Hematopoietic multipotent progenitor cell treated with erythropoietin and hydrocortisone succinate and interleukin-3 and kit ligand, for 17 days (in vitro differentiated cells): ENCODE measurements at regions not wholly inside any gene's neighbourhood (a gene's known extent, or its start where the extent isn't known, plus 50 kb on each side); places are given as distances from the start of the nearest gene placed in this dataset.
"Not testable (repeated sequence)": the region's sequence is repeated elsewhere in the genome, so short reads cannot be mapped to it uniquely, and the experiment has no call there.

Experiments used
- DNase-seq: peaks from one replicate; pipeline ENCODE4 v3.0.0-alpha.2; 2015; ENCODE audit warnings: low spot score

GRCh38 chr10:107516349-107516748 is 351.8 kb upstream of the SORCS1 start:
- DNase-seq = no peak

- not testable (repeated sequence) for DNase-seq
These were observed 339.5 kb upstream of the SORCS1 start for GRCh38 chr10:107504011-107504410.

DNA sequence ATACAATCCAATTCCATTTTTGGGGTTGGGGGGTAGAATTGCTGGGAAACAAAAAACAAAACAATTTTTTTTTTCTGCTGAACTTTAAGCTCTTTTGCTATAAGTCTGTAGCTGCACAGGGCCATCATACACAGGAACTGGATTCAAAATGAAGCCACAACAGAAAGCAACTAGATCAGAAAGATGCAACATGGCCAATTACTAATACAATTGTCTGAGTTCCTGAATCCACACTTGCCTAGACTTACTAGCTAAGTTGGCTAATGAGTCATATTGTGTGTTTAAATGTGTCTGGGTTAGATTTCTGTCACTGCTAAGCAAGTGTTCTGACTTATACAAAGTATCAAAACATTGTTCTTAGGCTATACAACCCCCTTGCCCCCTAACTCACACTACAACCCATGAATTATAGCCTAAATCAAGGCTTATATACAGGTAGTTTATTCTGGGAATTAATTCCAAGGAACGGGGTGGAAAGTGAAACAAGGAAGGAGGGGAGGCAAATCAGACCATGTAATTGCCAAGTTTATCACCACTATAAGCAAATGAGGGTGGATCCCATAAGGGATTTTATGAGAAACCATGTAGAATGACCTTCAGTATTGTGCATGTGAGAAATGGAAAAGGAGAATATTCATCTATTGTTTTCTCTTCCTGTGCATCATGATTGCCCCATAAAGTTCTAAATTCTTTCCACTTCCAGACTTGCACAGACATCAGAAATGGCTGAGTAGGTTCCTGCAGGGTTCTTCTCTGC is 337.9 kb upstream of the SORCS1 start:
- DNase-seq = no peak

DNA sequence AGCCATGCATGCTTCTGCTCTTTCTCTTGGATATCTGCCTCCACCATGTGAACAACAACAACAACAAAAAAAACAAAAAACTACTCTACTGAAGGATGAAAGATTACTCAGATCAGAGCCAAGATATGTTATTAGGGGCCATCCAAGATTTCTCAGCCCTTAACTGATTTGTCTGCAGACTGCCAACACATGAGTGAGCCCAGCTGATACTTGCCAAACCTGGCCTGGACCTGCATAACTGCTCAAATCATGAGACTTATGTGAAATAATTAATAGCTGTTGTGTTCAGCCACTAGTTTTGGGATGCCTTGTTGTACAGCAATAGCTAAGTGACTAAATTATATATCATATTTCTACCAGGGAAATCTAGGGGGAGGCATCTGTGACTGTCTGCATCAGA is 334.5 kb upstream of the SORCS1 start:
- no peak for DNase-seq

DNA sequence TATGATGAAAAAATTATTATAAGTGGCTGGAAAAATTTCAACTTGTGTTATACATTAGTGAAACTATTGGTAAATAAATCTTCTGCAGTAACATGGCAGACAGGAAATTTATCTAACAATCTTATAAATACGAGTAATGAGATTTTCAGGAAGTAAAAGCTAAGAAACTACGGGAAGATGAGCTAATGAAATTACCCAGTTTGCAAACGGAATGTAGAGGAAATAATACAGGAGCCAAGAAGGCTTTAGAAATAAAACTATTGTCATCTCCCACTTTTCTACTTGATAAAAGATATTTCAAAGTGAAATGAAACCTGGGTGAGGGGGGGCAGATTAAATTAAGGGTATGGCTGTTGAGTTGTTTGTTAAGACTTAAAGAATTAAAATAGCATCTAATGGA is 332.5 kb upstream of the SORCS1 start:
- DNase-seq = no peak

GRCh38 chr10:107496594-107496993 is 332.1 kb upstream of the SORCS1 start:
- DNase-seq = no peak

DNA sequence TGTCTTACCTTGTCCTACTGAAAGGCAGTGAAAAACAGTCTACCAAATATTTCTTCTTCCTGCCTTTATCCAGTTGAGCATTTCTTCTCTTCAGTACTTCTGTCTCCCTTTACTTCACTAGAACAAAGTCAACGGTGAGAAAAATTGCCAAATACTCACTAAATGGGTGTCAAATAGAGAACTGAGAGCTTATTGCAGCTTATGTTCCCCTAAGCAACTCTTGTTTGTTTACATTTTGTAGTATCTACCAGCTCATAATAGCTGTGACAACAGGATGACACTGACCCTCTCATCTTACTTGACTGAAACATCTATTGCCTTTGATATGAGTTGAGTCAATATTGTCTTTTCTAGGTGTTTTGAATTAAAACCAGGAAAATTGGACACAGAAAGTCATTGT is 327.9 kb upstream of the SORCS1 start:
- no peak for DNase-seq

- no peak for DNase-seq
These were observed 325.9 kb upstream of the SORCS1 start for GRCh38 chr10:107490389-107490788.

DNA sequence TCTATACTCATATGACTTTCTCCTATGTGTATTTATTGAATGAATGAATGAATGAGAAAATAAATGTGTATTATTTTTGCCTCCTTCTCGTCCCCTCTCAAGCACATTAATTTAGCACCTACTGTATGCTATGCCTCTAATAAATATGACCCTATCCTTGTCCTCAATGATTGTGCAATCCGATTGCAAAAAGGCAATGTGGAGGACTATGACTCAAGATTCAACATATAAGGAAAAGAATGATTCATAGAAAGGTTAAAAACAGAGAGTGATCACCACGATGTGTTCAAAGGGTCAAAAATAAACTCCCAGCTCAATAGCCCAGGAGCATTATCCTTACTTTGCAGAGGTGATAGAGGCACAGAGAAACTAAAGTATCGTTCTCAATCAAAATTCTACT is 322.8 kb upstream of the SORCS1 start:
- DNase-seq = no peak

DNA sequence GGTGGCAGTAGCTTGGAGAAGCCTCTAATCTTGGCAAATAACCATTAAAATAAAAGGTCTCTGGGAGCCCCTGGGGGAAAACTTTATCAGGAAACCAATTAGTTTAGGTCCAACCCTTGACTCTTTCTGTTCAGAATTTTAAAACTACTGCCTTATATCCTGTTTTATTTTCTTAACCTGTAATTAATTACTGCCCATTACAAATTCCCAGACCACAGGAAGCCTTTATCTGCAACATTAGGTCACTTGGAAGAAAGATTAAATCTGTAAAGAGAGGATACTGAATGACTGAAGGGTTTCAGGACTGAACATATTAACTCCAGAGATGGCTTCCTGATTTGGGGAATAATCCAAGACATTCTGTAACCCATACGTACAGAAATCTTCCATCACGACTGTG is 320.5 kb upstream of the SORCS1 start:
- DNase-seq = no peak

DNA sequence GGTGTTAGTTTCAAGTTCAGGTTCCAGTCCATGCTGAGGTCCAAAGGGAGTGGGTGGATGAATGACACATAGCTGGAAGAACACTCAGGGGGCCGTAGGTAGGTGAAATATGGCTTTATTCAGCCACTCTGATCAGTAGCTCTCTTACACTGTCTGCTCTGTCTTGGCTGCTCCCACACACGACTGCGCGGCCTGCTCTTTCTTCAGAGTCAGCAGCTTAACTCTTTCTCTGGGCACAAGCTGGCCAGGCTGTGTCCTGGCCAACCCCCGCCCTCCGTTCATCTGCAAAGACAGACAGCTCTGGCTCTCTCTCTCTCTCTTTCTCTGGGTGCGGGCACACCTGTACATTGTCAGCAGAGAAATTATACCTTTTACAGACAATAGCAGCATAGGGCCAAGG is 317.4 kb upstream of the SORCS1 start:
- DNase-seq = no peak

- no peak for DNase-seq
These were observed 316.7 kb upstream of the SORCS1 start for GRCh38 chr10:107481224-107481623.

GRCh38 chr10:107480781-107481180 is 316.3 kb upstream of the SORCS1 start:
- no peak for DNase-seq

DNA sequence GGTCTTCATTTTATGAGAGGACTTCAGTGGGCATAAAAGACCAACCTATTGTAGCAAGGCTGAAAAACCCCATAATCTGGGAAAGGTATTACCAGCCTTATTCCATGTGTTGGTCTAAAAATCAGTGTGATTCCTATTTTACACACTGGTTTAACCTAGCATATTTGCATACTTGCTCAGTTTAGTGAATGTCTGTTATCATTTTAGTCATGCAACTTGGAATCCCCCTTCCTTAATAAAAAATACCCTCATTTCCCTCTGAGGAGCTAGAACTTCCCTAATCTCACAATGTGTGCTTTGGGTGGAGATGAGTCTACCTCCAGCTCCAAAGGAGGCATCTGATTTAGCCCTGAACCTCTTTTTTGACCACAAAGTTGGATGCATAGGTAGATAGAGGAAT is 312.8 kb upstream of the SORCS1 start:
- no peak for DNase-seq

GRCh38 chr10:107476408-107476807 is 311.9 kb upstream of the SORCS1 start:
- DNase-seq = no peak

DNA sequence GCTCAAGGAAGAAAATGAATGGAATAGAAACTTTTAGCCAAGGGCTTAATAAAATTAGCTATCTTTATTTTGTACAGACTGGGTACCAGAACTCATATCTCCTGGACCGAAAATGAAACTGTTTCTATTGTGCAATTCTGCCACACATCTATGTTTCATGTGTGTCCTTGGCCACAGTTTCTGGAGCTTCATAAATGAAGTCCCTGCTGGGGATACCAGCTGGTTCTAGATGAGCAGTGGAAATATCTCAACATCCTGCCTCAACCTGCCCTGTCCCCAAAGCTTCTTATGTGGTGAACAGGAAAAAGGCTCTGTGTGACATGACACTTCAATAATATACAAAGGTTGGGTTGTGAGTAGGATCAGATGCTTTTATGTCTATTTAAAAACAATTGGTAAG is 310.1 kb upstream of the SORCS1 start:
- no peak for DNase-seq

DNA sequence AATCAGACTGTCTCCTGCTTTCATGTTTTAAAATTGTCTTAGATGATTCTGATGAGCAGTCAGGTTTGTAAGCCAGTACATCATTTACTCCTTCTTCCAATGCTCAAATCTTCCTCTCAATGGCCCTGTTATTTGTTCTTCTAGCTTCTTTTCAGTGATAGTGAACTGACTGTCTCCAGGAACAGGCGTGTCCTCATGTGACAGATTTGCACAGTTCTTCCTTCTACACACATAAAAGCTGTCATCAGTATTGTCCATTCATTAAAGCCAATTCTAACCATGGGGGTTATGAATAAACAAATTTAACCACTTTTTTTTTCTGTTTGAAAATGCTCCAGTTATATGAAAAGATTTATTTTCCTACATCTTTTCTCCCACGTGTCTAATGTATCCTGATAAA is 308.7 kb upstream of the SORCS1 start:
- no peak for DNase-seq

- no peak for DNase-seq
These were observed 307.4 kb upstream of the SORCS1 start for GRCh38 chr10:107471911-107472310.

DNA sequence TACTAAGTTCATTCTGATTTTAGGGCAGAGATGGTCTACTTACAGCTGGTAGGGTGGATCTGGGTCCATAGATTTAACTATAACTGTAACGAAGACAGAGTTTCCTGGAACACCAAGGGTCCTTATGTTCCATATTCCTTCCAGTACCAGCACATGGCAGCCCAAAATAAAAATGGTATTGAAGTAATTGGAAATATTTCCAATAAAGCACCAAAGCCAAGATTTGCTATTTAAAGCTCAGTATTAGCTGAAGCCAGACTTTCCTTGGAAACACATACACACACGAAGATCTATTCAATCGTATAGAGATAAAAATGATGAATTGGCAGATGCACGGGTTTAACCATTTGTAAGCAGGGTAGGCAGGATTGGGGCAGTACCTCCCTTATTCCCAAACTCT is 289.1 kb upstream of the SORCS1 start:
- no peak for DNase-seq

GRCh38 chr10:107451047-107451446 is 286.5 kb upstream of the SORCS1 start:
- no peak for DNase-seq

DNA sequence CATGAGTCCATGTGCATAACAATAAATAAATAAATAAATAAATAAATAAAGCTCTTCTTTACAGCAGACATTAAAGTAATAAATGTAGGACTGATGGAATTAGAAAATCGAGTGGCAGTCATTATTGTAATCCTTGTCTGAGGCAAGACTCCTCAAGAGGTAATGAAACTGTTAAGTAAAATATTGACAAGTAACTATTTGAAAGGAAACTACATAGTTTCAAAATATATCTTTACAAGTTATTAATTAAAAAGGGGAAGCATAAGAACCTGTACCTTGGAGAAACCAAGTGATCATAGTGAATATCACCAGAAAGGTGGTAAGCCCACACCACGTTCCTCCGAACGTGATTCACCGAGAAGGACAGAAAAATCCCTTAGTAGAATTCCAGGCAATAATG is 285.6 kb upstream of the SORCS1 start:
- no peak for DNase-seq

GRCh38 chr10:107444443-107444842 is 279.9 kb upstream of the SORCS1 start:
- DNase-seq = no peak

DNA sequence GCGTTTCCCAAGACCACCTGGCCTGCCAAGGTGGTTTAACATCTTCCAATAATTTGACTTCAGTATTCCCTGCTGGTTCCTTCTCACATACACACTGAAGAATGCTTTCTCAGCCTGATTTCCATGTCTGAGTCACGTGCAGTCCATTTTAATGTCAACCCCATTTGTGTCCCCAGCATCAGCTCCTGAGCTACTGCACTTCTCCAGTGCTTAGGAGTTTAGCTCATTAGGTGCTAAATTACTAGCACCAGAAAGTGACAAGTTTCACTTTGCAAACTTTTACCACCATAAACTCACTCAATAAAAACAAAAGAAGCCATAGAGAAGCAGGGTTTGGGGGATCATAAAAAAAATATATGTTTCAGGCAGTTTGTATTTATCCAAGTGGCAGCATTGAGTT is 279.3 kb upstream of the SORCS1 start:
- no peak for DNase-seq

- DNase-seq = no peak
These were observed 278.8 kb upstream of the SORCS1 start for GRCh38 chr10:107443326-107443725.
